Heart right ventricle (tissue), 16 donors: ENCODE measurements at regions not wholly inside any gene's neighbourhood (a gene's known extent, or its start where the extent isn't known, plus 50 kb on each side); places are given as distances from the start of the nearest gene placed in this dataset.

Source experiments
- ATAC-seq, 8 donors: fragments of 200-7000 bp; cut with Tn5 transposase; one replicate each; pipeline ENCODE4 v1.9.1; 2020; ENCODE audit warnings: mild to moderate bottlenecking in 8 of 8, moderate library complexity in 8 of 8, moderate number of reproducible peaks in 1 of 8
- DNase-seq, 2 donors: peaks; one replicate each; pipeline ENCODE4 v3.0.0-alpha.2; 2020
- H3K27ac ChIP-seq, 10 donors: fragments of 200-600 bp; sonication (generic) in 2 of 10; one replicate each; pipeline versions ENCODE4 v1.5.0 to v1.8.0; 2020 to 2022; ENCODE audit warnings: mild to moderate bottlenecking in 3 of 10
- H3K27me3 ChIP-seq, 7 donors: fragments of 200-600 bp; one replicate each; pipeline ENCODE4 v1.8.0; 2021 to 2022; ENCODE audit warnings: mild to moderate bottlenecking in 2 of 7
- H3K36me3 ChIP-seq, 9 donors: fragments of 200-600 bp; sonication (generic) in 1 of 9; one replicate each; pipeline versions ENCODE4 v1.5.0 to v1.8.0; 2020 to 2022; ENCODE audit warnings: mild to moderate bottlenecking in 2 of 9
- H3K4me1 ChIP-seq, 9 donors: fragments of 200-600 bp; sonication (generic) in 1 of 9; one replicate each; pipeline versions ENCODE4 v1.5.0 to v1.8.0; 2020 to 2022; ENCODE audit warnings: mild to moderate bottlenecking in 4 of 9
- H3K4me3 ChIP-seq, 10 donors: fragments of 200-600 bp; sonication (generic) in 2 of 10; one replicate each; pipeline versions ENCODE4 v1.5.0 to v1.8.0; 2020 to 2022; ENCODE audit warnings: mild to moderate bottlenecking in 7 of 10, moderate library complexity in 2 of 10
- H3K9me3 ChIP-seq, 11 donors: fragments of 200-600 bp in 10 of 11; sonication (generic) in 2 of 11; one replicate each; pipeline versions ENCODE4 v1.5.0 to v1.8.0; 2013 to 2022; ENCODE audit warnings: mild to moderate bottlenecking in 2 of 11, control low read depth in 1 of 11, moderate library complexity in 1 of 11
- CTCF ChIP-seq, 9 donors: fragments of 200-600 bp; sonication (generic) in 2 of 9; IDR thresholded peaks; one replicate each; pipeline versions ENCODE4 v1.5.0 to v1.8.0; 2021 to 2022; ENCODE audit warnings: antibody characterized with exemption in 9 of 9, mild to moderate bottlenecking in 5 of 9, moderate library complexity in 1 of 9
- WGBS, 2 donors: extraction: QIAGEN DNeasy Blood & Tissue Kit; methylation state at CpG; one replicate each; pipeline ENCODE4 v1.1.7; 2013; ENCODE audit warnings: inconsistent platforms in 1 of 2; 5-methylcytosine and 5-hydroxymethylcytosine counted together
- intact Hi-C, 10 donors: fragments of 100-400 bp; cut with DNase I; formaldehyde crosslinking; loops; one replicate each; pipeline versions ENCODE4 v1.11.1 to v1.14.2; 2022
- donor health status: Arrhythmogenic right ventricular cardiomyopathy.
- donor health status: ischemic (EF 13 %, LVEDD 7.1; RV severe dilation, severe dysfunction).
- donor health status: healthy with polysubstance abuse.
- donor health status: DM: no; HTN: yes; CAD: no.
- donor health status: DM: no; HTN: no; CAD: no.
- donor health status: ischemic (EF 25% LVEDD 6.9; RV normal size, moderate dysfunction).
- donor health status: ischemic (EF 25% LVEDD 5.7; RV mildly dilated, moderate dysfunction).
- donor health status: healthy.
- donor health status: DM: yes; HTN: yes; CAD: no.
- donor health status: Ischemic cardiomyopathy.
- donor health status: ischemic (EF 35%, LVEDD 5.7; RV mildly dilated, moderate dysfunction).
- donor health status: nonischemic (EF 11% LVEDD 7.7; RV severe dilation, severe dysfunction).
- donor health status: DM: yes; HTN: yes; CAD: no.
- donor health status: PGD.
- donor health status: ischemic (EF 29% LVEDD 5.4; RV normal size, mild dysfunction).
- donor health status: nonischemic (EF 23%, LVEDD 6.1; RV moderate dilation, normal function).

- H3K27ac ChIP-seq = peak overlapping the region in 3 of 10 donors; percentile 27 to 64 (median 28)
Measured at GRCh38 chr3:115280506-115280905, 133.4 kb upstream of the ZBTB20 start.

GRCh38 chr3:115281697-115282675 lies 134.9 kb upstream of the ZBTB20 start:
- TF ChIP-seq CTCF (IDR thresholded peaks at IDR 0.05) = no peak
- no peak overlapping the region for H3K4me3 ChIP-seq
- no peaks in the 10 kb centered on the region for H3K36me3 ChIP-seq
- WGBS, 2 donors = 75 to 77% methylated on average over 4 of the region's 4 CpGs
- ATAC-seq (no peak), DNase-seq (no peak)
- H3K27ac ChIP-seq = peak overlapping the region in 1 of 10 donors; percentile 24
- intact Hi-C loops = no loop called here
- peaks cover 0 to 18% (median 5%) of the 10 kb centered on the region in 9 donors for H3K4me1 ChIP-seq
- H3K9me3 ChIP-seq = peaks cover 0 to 3% (median 0%) of the 10 kb centered on the region in 11 donors
- no peaks in the 10 kb centered on the region for H3K27me3 ChIP-seq

More at GRCh38 chr3:115280506-115280905, 133.4 kb upstream of the ZBTB20 start:
- intact Hi-C loops = no loop called here
- H3K36me3 ChIP-seq = no peaks in the 10 kb centered on the region
- DNase-seq (no peak), ATAC-seq (no peak)
- peaks cover 0 to 3% (median 0%) of the 10 kb centered on the region in 11 donors for H3K9me3 ChIP-seq
- H3K4me1 ChIP-seq = peaks cover 0 to 18% (median 5%) of the 10 kb centered on the region in 9 donors
- H3K4me3 ChIP-seq = no peak overlapping the region
- 52 to 68% methylated on average over 3 of the region's 3 CpGs for WGBS, 2 donors
- no peak for TF ChIP-seq CTCF (IDR thresholded peaks at IDR 0.05)
- H3K27me3 ChIP-seq = no peaks in the 10 kb centered on the region

DNA sequence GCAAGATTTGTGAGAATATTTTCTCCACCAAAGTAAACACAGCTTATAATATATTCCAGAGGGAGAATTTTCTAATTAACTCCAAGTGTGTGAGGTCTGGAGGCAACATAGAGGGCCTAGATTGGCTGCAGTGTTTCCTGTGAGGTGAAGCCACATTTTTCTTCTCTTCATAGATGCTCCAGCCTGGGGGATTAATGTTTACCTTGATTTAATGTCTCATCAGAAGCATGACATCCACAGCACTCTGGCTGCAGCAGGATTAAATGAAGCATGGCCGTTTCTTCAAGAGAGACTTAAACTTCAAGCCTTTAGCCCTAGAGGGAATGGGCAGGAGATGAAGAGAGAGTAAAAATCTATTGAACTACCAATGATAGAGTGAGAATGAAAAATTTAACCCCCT lies 137.9 kb upstream of the ZBTB20 start:
- TF ChIP-seq CTCF (IDR thresholded peaks at IDR 0.05) = no peak
- Histone ChIP-seq H3K27me3 (no peaks in the 10 kb centered on the region), H3K9me3 (no peaks in the 10 kb centered on the region), H3K27ac (no peak overlapping the region), H3K36me3 (no peaks in the 10 kb centered on the region), H3K4me1 (peaks cover 0 to 15% (median 5%) of the 10 kb centered on the region in 9 donors), H3K4me3 (no peak overlapping the region)
- WGBS, 2 donors = 80 to 85% methylated on average over 1 of the region's 1 CpG
- ATAC-seq (no peak), DNase-seq (no peak)
- intact Hi-C loops = no loop called here

GRCh38 chr3:115286529-115287197 lies 139.6 kb upstream of the ZBTB20 start:
- 91 to 96% methylated on average over 2 of the region's 2 CpGs for WGBS, 2 donors
- H3K27me3 ChIP-seq = no peaks in the 10 kb centered on the region
- TF ChIP-seq CTCF (IDR thresholded peaks at IDR 0.05) = no peak
- H3K4me1 ChIP-seq = no peaks in the 10 kb centered on the region
- DNase-seq (no peak), ATAC-seq (no peak)
- H3K4me3 ChIP-seq = no peak overlapping the region
- no peaks in the 10 kb centered on the region for H3K9me3 ChIP-seq
- no peaks in the 10 kb centered on the region for H3K36me3 ChIP-seq
- intact Hi-C loops = no loop called here
- no peak overlapping the region for H3K27ac ChIP-seq
